SK-N-SH treated with all-trans-retinoic acid at 6 μM for 48 hours (cell line): ENCODE measurements at regions not wholly inside any gene's neighbourhood (a gene's known extent, or its start where the extent isn't known, plus 50 kb on each side); places are given as distances from the start of the nearest gene placed in this dataset.

Source experiments
- ATAC-seq: fragments of 200-7000 bp; cut with Tn5 transposase; 3 replicates; pipeline ENCODE4 v1.9.1; 2020; ENCODE audit warnings: mild to moderate bottlenecking, moderate library complexity
- ARNTL ChIP-seq: fragments of 450-650 bp; formaldehyde crosslinking; IDR thresholded peaks from 2 replicates; pipeline ENCODE4 v1.5.0; 2020; ENCODE audit warnings: low read depth, mild to moderate bottlenecking, moderate library complexity, borderline replicate concordance
- BACH2 ChIP-seq: fragments of 250-450 bp; sonication (Bioruptor Pico); IDR thresholded peaks from 2 replicates; pipeline ENCODE4 v1.9.0; 2021; ENCODE audit warnings: mild to moderate bottlenecking, borderline replicate concordance
- CSDC2 ChIP-seq: fragments of 250-450 bp; sonication (Bioruptor Pico); IDR thresholded peaks from 2 replicates; pipeline ENCODE4 v1.5.0; 2020; ENCODE audit warnings: mild to moderate bottlenecking, moderate library complexity
- CSRNP3 ChIP-seq: fragments of 250-450 bp; sonication (Bioruptor Pico); IDR thresholded peaks from 2 replicates; pipeline ENCODE4 v1.5.1; 2021; ENCODE audit warnings: mild to moderate bottlenecking, moderate library complexity
- ESRRG ChIP-seq: fragments of 250-450 bp; sonication (Bioruptor Pico); IDR thresholded peaks from 2 replicates; pipeline ENCODE4 v1.6.1; 2021; ENCODE audit warnings: mild to moderate bottlenecking
- GLIS3 ChIP-seq: fragments of 250-450 bp; sonication (Bioruptor Pico); IDR thresholded peaks from 2 replicates; pipeline ENCODE4 v1.5.0; 2020; ENCODE audit warnings: mild to moderate bottlenecking, moderate library complexity
- ISL1 ChIP-seq: fragments of 250-450 bp; sonication (Bioruptor Pico); IDR thresholded peaks from 2 replicates; pipeline ENCODE4 v2.1.2; 2022; ENCODE audit warnings: mild to moderate bottlenecking, moderate library complexity
- OSR1 ChIP-seq: fragments of 250-450 bp; sonication (Bioruptor Pico); IDR thresholded peaks from 2 replicates; pipeline ENCODE4 v1.8.0; 2022; ENCODE audit warnings: moderate library complexity, mild to moderate bottlenecking, inconsistent platforms
- POU6F1 ChIP-seq: fragments of 250-450 bp; sonication (Bioruptor Pico); IDR thresholded peaks from 2 replicates; pipeline ENCODE4 v1.8.0; 2021; ENCODE audit warnings: low read depth, mild to moderate bottlenecking, moderate library complexity, borderline replicate concordance
- PPARA ChIP-seq: fragments of 250-450 bp; sonication (Bioruptor Pico); IDR thresholded peaks from 2 replicates; pipeline ENCODE4 v1.5.0; 2020; ENCODE audit warnings: mild to moderate bottlenecking, borderline replicate concordance
- RARB ChIP-seq: fragments of 250-450 bp; sonication (Bioruptor Pico); IDR thresholded peaks from 2 replicates; pipeline ENCODE4 v1.8.0; 2021; ENCODE audit warnings: mild to moderate bottlenecking, moderate library complexity
- SNAI2 ChIP-seq: fragments of 250-450 bp; sonication (Bioruptor Pico); IDR thresholded peaks from 2 replicates; pipeline ENCODE4 v1.5.0; 2020; ENCODE audit warnings: mild to moderate bottlenecking, moderate library complexity
- TCF4 ChIP-seq: fragments of 250-450 bp; sonication (Bioruptor Pico); IDR thresholded peaks from 2 replicates; pipeline ENCODE4 v1.8.0; 2021; ENCODE audit warnings: mild to moderate bottlenecking, moderate library complexity, borderline replicate concordance
- TOX ChIP-seq: fragments of 250-450 bp; sonication (Bioruptor Pico); IDR thresholded peaks from 2 replicates; pipeline ENCODE4 v1.8.0; 2021; ENCODE audit warnings: mild to moderate bottlenecking, moderate library complexity, borderline replicate concordance
- ZC3H10 ChIP-seq: fragments of 250-450 bp; sonication (Bioruptor Pico); IDR thresholded peaks from 2 replicates; pipeline ENCODE4 v1.5.1; 2021; ENCODE audit warnings: mild to moderate bottlenecking, moderate library complexity
- ZFP3 ChIP-seq: fragments of 250-450 bp; sonication (Bioruptor Pico); IDR thresholded peaks from 2 replicates; pipeline ENCODE4 v1.5.0; 2020; ENCODE audit warnings: mild to moderate bottlenecking, moderate library complexity
- ZFP30 ChIP-seq: fragments of 450-650 bp; formaldehyde crosslinking; IDR thresholded peaks from 2 replicates; pipeline ENCODE4 v1.5.0; 2022; ENCODE audit warnings: mild to moderate bottlenecking, moderate library complexity
- ZNF565 ChIP-seq: fragments of 450-650 bp; formaldehyde crosslinking; conservative IDR thresholded peaks from 2 replicates; pipeline ENCODE4 v1.5.0; 2020; ENCODE audit warnings: low read depth, mild to moderate bottlenecking, moderate library complexity
- ZNF70 ChIP-seq: fragments of 450-650 bp; formaldehyde crosslinking; IDR thresholded peaks from 2 replicates; pipeline ENCODE4 v1.5.0; 2020; ENCODE audit warnings: mild to moderate bottlenecking, moderate library complexity
- ZNF8 ChIP-seq: fragments of 450-650 bp; formaldehyde crosslinking; IDR thresholded peaks from 2 replicates; pipeline ENCODE4 v1.5.0; 2020; ENCODE audit warnings: mild to moderate bottlenecking, moderate library complexity
- TF ChIP-seq, protein P1 (sequence below): fragments of 250-450 bp; sonication (Bioruptor Pico); IDR thresholded peaks from 2 replicates; pipeline ENCODE4 v1.8.0; 2020; ENCODE audit warnings: mild to moderate bottlenecking, moderate library complexity, borderline replicate concordance
- TF ChIP-seq, protein P2 (sequence below): fragments of 250-450 bp; sonication (Bioruptor Pico); IDR thresholded peaks from 2 replicates; pipeline ENCODE4 v1.5.1; 2020; ENCODE audit warnings: low read depth, mild to moderate bottlenecking, moderate library complexity

DNA sequence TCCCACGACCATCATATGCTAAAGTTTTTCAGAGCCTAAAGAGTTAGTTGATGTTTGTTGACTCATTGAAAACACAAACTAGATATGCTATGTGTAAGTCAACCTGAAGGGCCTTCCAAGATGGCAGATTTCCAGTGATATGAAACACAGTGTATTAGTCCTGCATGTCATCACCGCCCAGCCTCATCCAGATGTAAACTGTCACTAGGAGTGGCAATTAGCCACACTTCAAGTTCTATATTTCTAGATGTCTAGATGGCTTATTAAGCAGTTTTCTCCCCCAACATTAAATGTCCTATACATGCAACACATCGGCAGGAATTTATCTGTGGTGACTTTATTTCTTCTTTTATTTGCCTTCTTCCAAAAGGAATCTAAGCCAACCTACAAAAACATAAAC lies 444.1 kb upstream of the SMIM21 start:
- no peak for ATAC-seq
- TF ChIP-seq TCF4 (CRISPR knock-in tag) (no peak), CSDC2 (CRISPR knock-in tag) (no peak), ZFP3 (CRISPR knock-in tag) (no peak), PPARA (CRISPR knock-in tag) (no peak), TOX (no peak), ZNF8 (no peak), SNAI2 (CRISPR knock-in tag) (no peak), CSRNP3 (CRISPR knock-in tag) (no peak), ZC3H10 (CRISPR knock-in tag) (no peak), BACH2 (no peak), POU6F1 (no peak), ISL1 (CRISPR knock-in tag) (no peak), ZFP30 (no peak), GLIS3 (CRISPR knock-in tag) (no peak), ARNTL (CRISPR knock-in tag) (no peak), ESRRG (CRISPR knock-in tag) (no peak), ZNF70 (CRISPR knock-in tag) (no peak), RARB (no peak)
- TF ChIP-seq, protein P1, sequence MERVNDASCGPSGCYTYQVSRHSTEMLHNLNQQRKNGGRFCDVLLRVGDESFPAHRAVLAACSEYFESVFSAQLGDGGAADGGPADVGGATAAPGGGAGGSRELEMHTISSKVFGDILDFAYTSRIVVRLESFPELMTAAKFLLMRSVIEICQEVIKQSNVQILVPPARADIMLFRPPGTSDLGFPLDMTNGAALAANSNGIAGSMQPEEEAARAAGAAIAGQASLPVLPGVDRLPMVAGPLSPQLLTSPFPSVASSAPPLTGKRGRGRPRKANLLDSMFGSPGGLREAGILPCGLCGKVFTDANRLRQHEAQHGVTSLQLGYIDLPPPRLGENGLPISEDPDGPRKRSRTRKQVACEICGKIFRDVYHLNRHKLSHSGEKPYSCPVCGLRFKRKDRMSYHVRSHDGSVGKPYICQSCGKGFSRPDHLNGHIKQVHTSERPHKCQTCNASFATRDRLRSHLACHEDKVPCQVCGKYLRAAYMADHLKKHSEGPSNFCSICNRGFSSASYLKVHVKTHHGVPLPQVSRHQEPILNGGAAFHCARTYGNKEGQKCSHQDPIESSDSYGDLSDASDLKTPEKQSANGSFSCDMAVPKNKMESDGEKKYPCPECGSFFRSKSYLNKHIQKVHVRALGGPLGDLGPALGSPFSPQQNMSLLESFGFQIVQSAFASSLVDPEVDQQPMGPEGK (CRISPR knock-in tag): no peak
- TF ChIP-seq, protein P2, sequence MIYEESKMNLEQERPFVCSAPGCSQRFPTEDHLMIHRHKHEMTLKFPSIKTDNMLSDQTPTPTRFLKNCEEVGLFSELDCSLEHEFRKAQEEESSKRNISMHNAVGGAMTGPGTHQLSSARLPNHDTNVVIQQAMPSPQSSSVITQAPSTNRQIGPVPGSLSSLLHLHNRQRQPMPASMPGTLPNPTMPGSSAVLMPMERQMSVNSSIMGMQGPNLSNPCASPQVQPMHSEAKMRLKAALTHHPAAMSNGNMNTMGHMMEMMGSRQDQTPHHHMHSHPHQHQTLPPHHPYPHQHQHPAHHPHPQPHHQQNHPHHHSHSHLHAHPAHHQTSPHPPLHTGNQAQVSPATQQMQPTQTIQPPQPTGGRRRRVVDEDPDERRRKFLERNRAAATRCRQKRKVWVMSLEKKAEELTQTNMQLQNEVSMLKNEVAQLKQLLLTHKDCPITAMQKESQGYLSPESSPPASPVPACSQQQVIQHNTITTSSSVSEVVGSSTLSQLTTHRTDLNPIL (CRISPR knock-in tag): no peak

GRCh38 chr18:75869162-75869561 lies 441.7 kb upstream of the SMIM21 start:
- TF ChIP-seq ISL1 (CRISPR knock-in tag): peak; percentile 36
- no peak for TF ChIP-seq GLIS3 (CRISPR knock-in tag)
- TF ChIP-seq ZNF565 (CRISPR knock-in tag): no peak
- no peak for TF ChIP-seq TOX
- no peak for TF ChIP-seq SNAI2 (CRISPR knock-in tag)
- TF ChIP-seq CSDC2 (CRISPR knock-in tag): no peak
- TF ChIP-seq, all 23 proteins: peak for 1
- no peak for ATAC-seq

GRCh38 chr18:75868031-75868430 lies 440.5 kb upstream of the SMIM21 start:
- ATAC-seq: no peak
- TF ChIP-seq, protein P1 (CRISPR knock-in tag): no peak
- TF ChIP-seq ZFP3 (CRISPR knock-in tag): no peak

DNA sequence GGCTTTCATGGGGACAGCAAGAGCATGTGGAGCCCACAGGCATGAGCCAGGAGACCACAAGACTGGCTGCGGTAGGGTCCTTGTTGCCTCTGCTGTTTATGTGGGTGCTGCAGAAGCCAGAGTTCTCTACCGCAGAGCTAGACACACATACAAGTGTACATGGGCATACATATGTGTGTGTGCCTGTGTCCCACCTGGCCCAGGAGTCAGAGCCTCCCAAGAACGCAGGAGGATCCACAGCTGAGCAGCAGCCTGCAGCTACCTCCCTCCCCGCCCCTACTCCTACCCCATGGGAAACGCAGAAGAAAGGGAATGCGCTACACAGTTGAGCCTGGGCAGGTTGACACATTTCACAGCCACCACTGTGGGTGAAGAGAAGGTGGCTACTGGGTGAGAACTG lies 438.1 kb upstream of the SMIM21 start:
- ATAC-seq: no peak
- TF ChIP-seq ARNTL (CRISPR knock-in tag) (no peak), CSDC2 (CRISPR knock-in tag) (no peak), ZC3H10 (CRISPR knock-in tag) (no peak), OSR1 (CRISPR knock-in tag) (no peak), ZNF70 (CRISPR knock-in tag) (no peak), ZNF565 (CRISPR knock-in tag) (no peak), RARB (no peak), GLIS3 (CRISPR knock-in tag) (no peak), ZNF8 (no peak), BACH2 (no peak), SNAI2 (CRISPR knock-in tag) (no peak), ESRRG (CRISPR knock-in tag) (no peak)
- TF ChIP-seq, protein P2 (CRISPR knock-in tag): no peak
- TF ChIP-seq, all 23 proteins: peak for 0
